Endothelial cell of umbilical vein (primary cell): ENCODE measurements at regions not wholly inside any gene's neighbourhood (a gene's known extent, or its start where the extent isn't known, plus 50 kb on each side); places are given as distances from the start of the nearest gene placed in this dataset.

Experiments used
- CTCF ChIP-seq, 2 donors: IDR thresholded peaks; 1 replicate in 1 of 2; 2 replicates in 1 of 2; pipeline ENCODE4 v1.5.1; 2011; ENCODE audit warnings: low read length in 2 of 2, mild to moderate bottlenecking in 2 of 2, moderate library complexity in 2 of 2, control low read depth in 1 of 2, inconsistent platforms in 1 of 2, low read depth in 1 of 2; ENCODE audit not compliant: insufficient read depth in 1 of 2; ENCODE audit errors: extremely low read depth in 1 of 2
- EZH2 ChIP-seq: IDR thresholded peaks from 2 replicates; pipeline ENCODE4 v1.6.1; 2012; ENCODE audit warnings: borderline replicate concordance, low read depth, mild to moderate bottlenecking, moderate library complexity, low read length, inconsistent platforms; ENCODE audit not compliant: severe bottlenecking
- GATA2 ChIP-seq: IDR thresholded peaks from 2 replicates; pipeline ENCODE4 v1.7.0; 2011; ENCODE audit warnings: low read depth, mild to moderate bottlenecking, moderate library complexity, mixed read lengths, low read length; ENCODE audit not compliant: insufficient read length, insufficient read depth
- MAX ChIP-seq: IDR thresholded peaks from 2 replicates; pipeline ENCODE4 v1.6.1; 2011; ENCODE audit not compliant: insufficient read depth, insufficient read length
- MYC ChIP-seq: IDR thresholded peaks from one replicate; pipeline ENCODE4 v1.6.1; 2011; ENCODE audit warnings: mild to moderate bottlenecking, low read depth, low read length
- POLR2A ChIP-seq: IDR thresholded peaks from 2 replicates; pipeline ENCODE4 v1.6.1; 2012; ENCODE audit warnings: low read depth, mild to moderate bottlenecking, control low read depth, low read length
- POLR2AphosphoS5 ChIP-seq: IDR thresholded peaks from 2 replicates; pipeline ENCODE4 v1.6.1; 2012; ENCODE audit warnings: low read depth, mild to moderate bottlenecking, control low read depth, low read length, moderate library complexity; ENCODE audit not compliant: insufficient read depth

DNA sequence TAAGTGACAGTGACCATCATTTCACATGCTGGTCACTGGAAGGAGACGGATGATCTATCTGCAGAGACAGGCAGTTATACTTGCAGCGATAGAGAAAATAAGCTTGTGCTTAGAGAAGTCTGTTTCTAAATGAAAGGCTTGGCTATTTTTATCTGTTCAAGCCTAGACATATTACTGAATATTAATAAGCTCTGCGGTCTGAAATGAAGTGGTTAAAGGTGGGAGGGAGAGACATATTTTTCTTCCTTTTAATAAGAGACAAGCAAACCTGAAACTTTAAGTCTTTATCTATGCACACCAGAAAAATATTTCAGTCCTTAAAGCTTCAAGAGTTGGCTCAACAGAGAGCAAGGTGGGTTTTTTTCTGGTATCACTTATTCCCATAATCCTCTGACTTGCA is 99.0 kb downstream of the CD200R1L start:
- no peak for TF ChIP-seq CTCF (IDR thresholded peaks at IDR 0.05; ENCODE audit: extremely low read depth in 1 of 2, insufficient read depth in 1 of 2, low read depth in 1 of 2, low read length in 2 of 2)
- no peak for TF ChIP-seq MAX
- no peak for TF ChIP-seq EZH2
- no peak for TF ChIP-seq POLR2AphosphoS5
- TF ChIP-seq POLR2A: no peak
- TF ChIP-seq MYC: no peak
- TF ChIP-seq GATA2: no peak
